ENCODE measurements at regions not wholly inside any gene's neighbourhood (a gene's known extent, or its start where the extent isn't known, plus 50 kb on each side); places are given as distances from the start of the nearest gene placed in this dataset.

- no peak for TF ChIP-seq CTCF (IDR thresholded peaks at IDR 0.05)
- Mint-ChIP-seq H3K36me3 (ENCODE audit: unreplicated experiment) (no peaks in the 10 kb centered on the region), H3K4me1 (ENCODE audit: unreplicated experiment) (peaks cover 11% of the 10 kb centered on the region), H3K4me3 (ENCODE audit: unreplicated experiment) (no peak overlapping the region), H3K27me3 (ENCODE audit: unreplicated experiment) (no peaks in the 10 kb centered on the region), H3K27ac (ENCODE audit: unreplicated experiment) (no peak overlapping the region), H3K9me3 (ENCODE audit: unreplicated experiment) (peaks cover 5% of the 10 kb centered on the region)
- no peak for DNase-seq (ENCODE audit: extremely low spot score, unreplicated experiment)
Observed at GRCh38 chr16:64730261-64730660, 391.6 kb downstream of the CDH11 start.

GRCh38 chr16:64724339-64724738, 397.5 kb downstream of the CDH11 start:
- H3K9me3 Mint-ChIP-seq (ENCODE audit: unreplicated experiment), result peaks cover 5% of the 10 kb centered on the region
- H3K4me1 Mint-ChIP-seq (ENCODE audit: unreplicated experiment), result peaks cover 2% of the 10 kb centered on the region
- DNase-seq (ENCODE audit: extremely low spot score, unreplicated experiment), result no peak
- H3K27ac Mint-ChIP-seq (ENCODE audit: unreplicated experiment), result no peak overlapping the region
- TF ChIP-seq CTCF (IDR thresholded peaks at IDR 0.05), result no peak
- H3K36me3 Mint-ChIP-seq (ENCODE audit: unreplicated experiment), result no peaks in the 10 kb centered on the region
- no peaks in the 10 kb centered on the region for H3K27me3 Mint-ChIP-seq (ENCODE audit: unreplicated experiment)
- H3K4me3 Mint-ChIP-seq (ENCODE audit: unreplicated experiment), result no peak overlapping the region

DNA sequence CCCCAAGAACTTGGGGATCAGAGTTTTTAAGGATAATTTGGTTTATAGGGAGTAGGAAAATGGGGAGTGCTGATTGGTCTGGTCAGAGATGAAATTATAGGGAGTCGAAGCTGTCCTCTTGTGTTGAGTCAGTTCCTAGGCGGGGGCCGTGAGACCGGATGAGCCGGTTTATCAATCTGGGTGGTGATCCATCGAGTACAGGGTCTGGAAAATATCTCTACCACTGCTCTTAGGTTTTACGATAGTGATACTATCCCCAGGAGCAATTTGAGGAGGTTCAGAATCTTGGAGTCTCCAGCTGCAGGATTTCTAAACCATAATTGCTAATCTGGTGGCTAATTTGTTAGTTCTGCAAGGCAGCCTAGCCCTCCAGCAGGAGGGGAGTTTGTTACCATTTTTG, 403.4 kb downstream of the CDH11 start:
- Mint-ChIP-seq H3K27ac (ENCODE audit: unreplicated experiment) (no peak overlapping the region), H3K4me1 (ENCODE audit: unreplicated experiment) (peaks cover 4% of the 10 kb centered on the region), H3K9me3 (ENCODE audit: unreplicated experiment) (no peaks in the 10 kb centered on the region), H3K4me3 (ENCODE audit: unreplicated experiment) (no peak overlapping the region), H3K27me3 (ENCODE audit: unreplicated experiment) (no peaks in the 10 kb centered on the region), H3K36me3 (ENCODE audit: unreplicated experiment) (no peaks in the 10 kb centered on the region)
- TF ChIP-seq CTCF (IDR thresholded peaks at IDR 0.05), result no peak
- DNase-seq (ENCODE audit: extremely low spot score, unreplicated experiment), result no peak

- Mint-ChIP-seq H3K36me3 (ENCODE audit: unreplicated experiment) (no peaks in the 10 kb centered on the region), H3K27ac (ENCODE audit: unreplicated experiment) (no peak overlapping the region), H3K4me3 (ENCODE audit: unreplicated experiment) (no peak overlapping the region), H3K4me1 (ENCODE audit: unreplicated experiment) (peaks cover 4% of the 10 kb centered on the region), H3K9me3 (ENCODE audit: unreplicated experiment) (no peaks in the 10 kb centered on the region), H3K27me3 (ENCODE audit: unreplicated experiment) (no peaks in the 10 kb centered on the region)
- DNase-seq (ENCODE audit: extremely low spot score, unreplicated experiment), result no peak
- TF ChIP-seq CTCF (IDR thresholded peaks at IDR 0.05), result no peak
Observed at GRCh38 chr16:64717871-64718270, 404.0 kb downstream of the CDH11 start.

DNA sequence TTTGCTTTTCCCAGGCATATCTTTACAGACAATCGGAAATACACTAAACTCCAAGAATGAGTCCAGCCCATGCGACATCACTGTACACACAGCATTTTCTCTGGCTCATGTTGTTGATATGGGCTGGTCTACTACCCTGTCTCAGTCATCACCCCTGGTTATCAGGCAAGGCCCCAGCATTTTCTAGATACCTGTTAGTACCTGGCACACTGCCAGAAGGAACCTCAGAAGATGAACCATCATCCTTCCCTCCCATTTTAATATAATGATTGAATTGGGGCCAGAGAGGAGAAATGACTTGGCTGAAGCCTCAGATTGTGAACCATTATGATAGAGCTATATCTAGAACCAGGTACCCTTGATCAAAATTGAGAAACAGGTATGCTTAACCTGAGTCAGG, 406.2 kb downstream of the CDH11 start:
- H3K27ac Mint-ChIP-seq (ENCODE audit: unreplicated experiment), result no peak overlapping the region
- peaks cover 9% of the 10 kb centered on the region for H3K4me1 Mint-ChIP-seq (ENCODE audit: unreplicated experiment)
- H3K4me3 Mint-ChIP-seq (ENCODE audit: unreplicated experiment), result no peak overlapping the region
- no peaks in the 10 kb centered on the region for H3K36me3 Mint-ChIP-seq (ENCODE audit: unreplicated experiment)
- no peaks in the 10 kb centered on the region for H3K27me3 Mint-ChIP-seq (ENCODE audit: unreplicated experiment)
- no peaks in the 10 kb centered on the region for H3K9me3 Mint-ChIP-seq (ENCODE audit: unreplicated experiment)
- DNase-seq (ENCODE audit: extremely low spot score, unreplicated experiment), result no peak
- TF ChIP-seq CTCF (IDR thresholded peaks at IDR 0.05), result no peak
